ENCODE measurements at regions not wholly inside any gene's neighbourhood (a gene's known extent, or its start where the extent isn't known, plus 50 kb on each side); places are given as distances from the start of the nearest gene placed in this dataset.

DNA sequence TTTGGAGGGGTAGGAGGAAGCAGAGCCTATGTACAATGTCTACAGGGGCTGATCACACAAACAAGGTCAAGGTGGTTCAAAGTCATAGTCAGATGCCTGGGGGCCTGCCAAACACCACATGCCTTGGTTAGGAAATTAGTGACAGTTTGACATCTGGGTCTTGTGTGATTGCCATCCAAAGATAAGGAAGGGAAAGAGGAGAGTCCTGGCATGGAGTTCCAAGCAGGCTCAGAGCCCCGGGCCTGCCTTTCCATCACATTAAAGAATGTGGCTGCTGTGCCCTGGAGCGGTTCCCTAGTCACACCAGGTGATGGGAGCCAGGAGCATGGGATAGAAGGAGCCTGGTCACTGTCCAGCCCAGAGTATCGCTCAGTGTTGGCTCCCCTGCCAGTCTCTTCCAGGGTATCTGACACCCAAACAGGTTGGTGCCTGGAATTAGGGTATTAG lies 53.6 kb upstream of the BCL2L14 start:
- DNase-seq (peak; percentile 28), ATAC-seq (peak; percentile 61)

DNA sequence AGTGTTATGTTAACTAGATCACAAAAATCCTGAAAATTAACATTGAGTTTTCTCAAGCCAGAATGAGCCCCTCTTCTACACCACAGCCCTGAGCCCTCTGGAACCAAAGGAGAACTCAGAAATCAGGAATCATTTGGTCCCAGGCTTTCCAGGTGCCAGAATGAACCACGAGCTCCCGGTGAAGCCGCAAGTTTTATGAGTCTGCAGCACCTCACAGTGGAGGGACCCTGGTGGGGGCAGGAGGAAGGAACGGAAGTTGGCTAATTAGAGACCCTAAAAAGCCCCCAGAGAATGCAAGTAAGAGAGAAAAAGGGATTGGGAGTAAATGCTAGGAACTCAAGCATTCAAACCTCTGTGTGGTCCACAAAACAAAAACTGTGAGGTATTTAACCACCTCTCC lies 52.9 kb upstream of the BCL2L14 start:
- no peak for ATAC-seq

DNA sequence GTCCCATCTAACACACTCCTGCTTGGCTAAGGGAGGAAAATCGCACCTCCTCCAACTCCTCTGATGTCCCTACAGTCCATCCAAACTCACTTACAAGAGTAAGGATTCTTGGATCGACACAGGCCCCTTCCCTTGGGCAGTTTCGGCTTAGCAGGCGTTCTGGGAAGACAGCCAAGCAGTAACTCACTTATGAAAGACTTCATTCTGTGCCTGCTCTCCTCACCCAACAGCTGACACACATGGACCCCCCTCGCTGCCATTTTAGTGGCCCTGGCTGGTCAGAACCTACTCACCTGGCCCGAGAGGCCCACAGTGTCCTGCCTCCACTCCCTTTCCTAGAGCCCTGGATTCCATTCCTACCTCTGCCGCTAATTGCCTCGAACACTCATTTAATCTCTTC lies 52.3 kb upstream of the BCL2L14 start:
- no peak for ATAC-seq
- no peak for DNase-seq

More for the DNA sequence above, 52.9 kb upstream of the BCL2L14 start:
- no peak for DNase-seq

DNA sequence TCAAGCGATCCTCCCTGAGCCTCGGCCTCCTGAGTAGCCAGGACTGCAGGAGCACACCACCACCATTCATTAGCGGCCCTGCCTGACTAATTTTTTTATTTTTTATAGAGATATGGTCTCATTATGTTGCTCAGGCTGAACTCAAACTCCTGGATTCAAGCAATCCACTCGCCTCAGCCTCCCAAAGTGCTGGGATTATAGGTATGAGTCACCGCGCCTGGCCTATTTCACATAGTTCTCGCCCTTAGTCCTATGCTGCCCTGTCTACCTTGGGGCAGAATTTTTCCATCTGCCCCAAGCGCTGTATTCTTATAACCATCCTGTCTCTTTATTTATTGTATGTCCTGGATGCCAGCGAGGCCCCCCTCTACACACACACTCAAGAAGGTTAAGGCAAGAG lies 50.9 kb upstream of the BCL2L14 start:
- ATAC-seq, result no peak
- no peak for DNase-seq

DNA sequence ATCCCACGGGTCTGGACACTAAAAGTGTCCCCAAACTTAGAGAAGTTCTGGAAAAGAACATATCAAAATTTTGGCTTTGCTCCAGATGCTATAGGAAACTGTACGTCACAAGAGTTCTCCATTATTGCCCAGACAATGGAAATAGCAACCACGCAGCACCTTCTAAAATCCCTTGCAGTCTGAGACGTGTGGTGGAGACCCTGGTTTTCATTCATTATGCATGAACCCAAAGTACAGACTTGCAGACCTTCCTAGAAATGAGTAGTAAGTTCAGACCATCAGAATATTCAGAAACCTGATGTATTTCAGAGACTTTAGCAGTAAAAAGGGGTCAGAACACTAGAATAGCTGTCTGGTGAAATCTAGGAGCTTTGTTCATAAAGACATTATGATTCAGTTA lies 50.0 kb upstream of the BCL2L14 start:
- DNase-seq (no peak), ATAC-seq (peak; percentile 56)
